IPS DF 6.9 (cell line): ENCODE measurements at regions not wholly inside any gene's neighbourhood (a gene's known extent, or its start where the extent isn't known, plus 50 kb on each side); places are given as distances from the start of the nearest gene placed in this dataset.

Source experiments
- DNase-seq: peaks from one replicate; pipeline ENCODE4 v3.0.0-alpha.2; 2013; ENCODE audit warnings: low read depth, low spot score
- H3K27ac ChIP-seq: one replicate; pipeline ENCODE4 v1.5.1; 2013; ENCODE audit warnings: low read length, control low read depth
- H3K27me3 ChIP-seq: 2 replicates; pipeline ENCODE4 v1.6.1; 2013; ENCODE audit warnings: mild to moderate bottlenecking, low read length; ENCODE audit not compliant: control insufficient read depth, insufficient read depth
- H3K36me3 ChIP-seq: 2 replicates; pipeline ENCODE4 v1.6.1; 2013; ENCODE audit warnings: low read length; ENCODE audit not compliant: control insufficient read depth, insufficient read depth
- H3K4me1 ChIP-seq: 2 replicates; pipeline ENCODE4 v1.6.1; 2013; ENCODE audit warnings: low read length; ENCODE audit not compliant: control insufficient read depth, insufficient read depth
- H3K4me3 ChIP-seq: 2 replicates; pipeline ENCODE4 v1.5.1; 2013; ENCODE audit warnings: mild to moderate bottlenecking, low read length
- H3K9me3 ChIP-seq: 2 replicates; pipeline ENCODE4 v1.6.1; 2013; ENCODE audit warnings: low read length, inconsistent platforms; ENCODE audit not compliant: control insufficient read depth, insufficient read depth
- WGBS: extraction: QIAGEN DNeasy Blood & Tissue Kit; methylation state at CpG from one replicate; pipeline ENCODE4 v1.1.7; 2013; ENCODE audit warnings: mixed read lengths, missing lambda C conversion rate; ENCODE audit not compliant: insufficient read length, insufficient coverage; 5-methylcytosine and 5-hydroxymethylcytosine counted together

- Histone ChIP-seq H3K4me1 (peaks cover 12% of the 10 kb centered on the region), H3K27ac (no peak overlapping the region), H3K4me3 (no peak overlapping the region), H3K36me3 (no peaks in the 10 kb centered on the region), H3K27me3 (no peaks in the 10 kb centered on the region), H3K9me3 (no peaks in the 10 kb centered on the region)
- no peak for DNase-seq
- WGBS: no CpG with 5 or more reads among the region's 13 CpGs
These were observed 162.0 kb upstream of the HAAO start for GRCh38 chr2:42954227-42954962.

DNA sequence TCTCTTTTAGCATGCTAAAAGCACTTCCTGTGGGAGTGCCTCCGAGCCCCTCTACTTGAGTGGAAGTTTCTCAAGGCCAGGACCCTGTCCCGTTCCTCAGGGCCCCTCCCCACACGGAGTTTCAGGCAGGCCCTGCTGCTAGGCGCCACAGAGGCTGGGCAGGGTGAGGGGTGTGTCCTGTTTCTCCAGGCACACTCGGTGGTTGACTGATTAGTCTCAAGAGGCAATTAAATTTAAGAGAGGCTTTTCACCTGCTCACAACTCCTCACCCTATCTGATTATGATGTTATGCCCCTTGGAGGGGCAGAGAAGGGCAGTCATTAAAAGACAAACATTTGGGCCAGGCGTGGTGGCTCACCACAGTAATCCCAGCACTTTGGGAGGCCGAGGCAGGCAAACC lies 160.8 kb upstream of the HAAO start:
- no peak for DNase-seq
- H3K4me1 ChIP-seq: peaks cover 12% of the 10 kb centered on the region
- H3K36me3 ChIP-seq: no peaks in the 10 kb centered on the region
- no peak overlapping the region for H3K4me3 ChIP-seq
- H3K9me3 ChIP-seq: no peaks in the 10 kb centered on the region
- H3K27me3 ChIP-seq: no peaks in the 10 kb centered on the region
- H3K27ac ChIP-seq: no peak overlapping the region
- no CpG with 5 or more reads among the region's 7 CpGs for WGBS

DNA sequence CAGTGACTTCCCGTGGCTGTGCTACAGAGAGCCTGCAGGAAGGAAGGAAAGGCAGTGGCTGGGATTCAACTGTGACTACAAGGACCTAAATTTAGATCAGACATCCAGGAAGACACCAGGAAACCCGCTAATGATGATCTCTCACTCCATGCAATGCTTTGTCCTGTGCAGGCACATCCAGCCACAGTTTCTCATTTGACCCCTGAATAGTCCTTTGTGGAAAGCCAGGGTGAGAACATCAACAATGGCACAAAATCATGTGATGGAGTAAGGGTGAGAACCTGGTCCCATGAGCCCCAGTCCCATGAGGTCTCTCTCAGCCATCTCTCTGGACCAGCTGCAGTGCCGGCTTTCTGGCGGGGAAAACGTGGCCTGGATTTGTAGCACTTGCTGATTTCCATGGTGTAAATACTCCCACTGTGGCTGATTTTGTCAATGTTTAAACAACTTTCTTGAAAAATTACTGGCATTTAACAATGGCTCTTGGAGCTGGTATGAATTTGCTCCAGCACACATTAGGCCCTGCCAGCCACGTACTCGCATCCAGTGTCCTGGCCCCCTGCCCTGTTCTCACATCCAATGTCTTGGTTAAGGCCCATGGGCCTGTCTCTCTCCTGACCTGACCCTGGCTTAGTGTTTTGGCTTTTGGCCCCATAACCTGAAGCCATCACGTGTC lies 159.0 kb upstream of the HAAO start:
- H3K9me3 ChIP-seq: no peaks in the 10 kb centered on the region
- H3K27me3 ChIP-seq: no peaks in the 10 kb centered on the region
- peaks cover 3% of the 10 kb centered on the region; the same call in 1 of the 2 replicates for H3K4me1 ChIP-seq
- no peak for DNase-seq
- no peaks in the 10 kb centered on the region for H3K36me3 ChIP-seq
- no peak overlapping the region for H3K4me3 ChIP-seq
- no peak overlapping the region for H3K27ac ChIP-seq
- no CpG with 5 or more reads among the region's 8 CpGs for WGBS

DNA sequence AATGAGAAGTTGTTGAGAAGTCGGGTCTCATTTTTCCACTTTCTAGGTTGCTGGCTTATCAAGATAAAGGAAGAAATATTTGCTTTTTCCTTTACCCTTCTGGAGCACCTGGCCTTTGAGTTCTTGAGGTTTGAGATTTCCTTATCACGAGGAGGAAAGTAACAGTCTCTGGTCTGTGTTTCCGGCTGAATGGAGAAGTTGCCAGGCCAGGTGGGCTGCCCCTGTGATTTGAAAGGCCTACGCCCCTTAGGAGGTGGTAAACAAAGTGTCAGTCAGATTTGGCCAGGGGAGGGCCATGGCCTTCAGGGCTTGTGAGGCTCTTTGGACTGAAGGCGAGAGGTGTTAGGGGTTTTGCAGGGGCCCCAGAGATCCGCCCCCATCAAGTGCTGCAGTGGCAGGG lies 156.7 kb upstream of the HAAO start:
- WGBS: no CpG with 5 or more reads among the region's 6 CpGs
- H3K9me3 ChIP-seq: no peaks in the 10 kb centered on the region
- no peak for DNase-seq
- H3K4me1 ChIP-seq: no peaks in the 10 kb centered on the region
- H3K4me3 ChIP-seq: no peak overlapping the region
- no peak overlapping the region for H3K27ac ChIP-seq
- no peaks in the 10 kb centered on the region for H3K27me3 ChIP-seq
- no peaks in the 10 kb centered on the region for H3K36me3 ChIP-seq

- no peak overlapping the region for H3K4me3 ChIP-seq
- no peaks in the 10 kb centered on the region for H3K4me1 ChIP-seq
- no peaks in the 10 kb centered on the region for H3K36me3 ChIP-seq
- no peaks in the 10 kb centered on the region for H3K27me3 ChIP-seq
- WGBS: no CpG with 5 or more reads among the region's 2 CpGs
- H3K27ac ChIP-seq: no peak overlapping the region
- no peak for DNase-seq
- H3K9me3 ChIP-seq: no peaks in the 10 kb centered on the region
These were observed 155.6 kb upstream of the HAAO start for GRCh38 chr2:42947809-42948600.

DNA sequence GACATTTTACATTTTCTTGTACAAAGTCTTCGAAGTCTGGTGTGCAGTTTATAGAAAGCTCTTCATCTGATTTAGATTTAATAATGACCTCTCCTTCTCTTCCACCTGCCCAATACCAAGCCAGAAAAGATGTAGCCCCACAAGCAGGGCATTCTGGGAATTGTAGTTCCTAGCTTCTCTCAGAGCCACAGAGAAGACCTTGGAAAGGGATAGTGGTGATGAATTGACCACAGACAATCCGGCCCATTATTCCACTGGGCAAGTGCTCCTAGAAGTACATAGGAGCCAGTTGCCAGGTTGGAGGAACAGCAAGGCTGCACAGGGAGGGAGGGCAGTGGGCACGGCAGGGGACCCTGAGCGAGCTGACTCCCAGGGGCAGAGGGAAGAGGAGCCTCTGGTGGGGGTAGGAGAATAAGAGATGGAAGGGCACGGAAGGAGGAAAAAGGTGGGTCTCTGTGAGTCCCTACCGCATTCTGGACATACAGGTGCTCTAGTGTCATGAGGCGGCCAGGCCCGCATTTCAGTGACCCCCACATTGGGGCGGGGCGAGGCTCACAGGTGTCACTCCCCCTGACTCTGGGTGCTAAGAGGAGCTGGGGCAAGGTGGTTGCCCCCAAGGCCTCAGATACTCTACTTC lies 152.5 kb upstream of the HAAO start:
- H3K9me3 ChIP-seq: no peaks in the 10 kb centered on the region
- no peaks in the 10 kb centered on the region for H3K4me1 ChIP-seq
- no CpG with 5 or more reads among the region's 10 CpGs for WGBS
- no peak overlapping the region for H3K27ac ChIP-seq
- no peak overlapping the region for H3K4me3 ChIP-seq
- H3K27me3 ChIP-seq: no peaks in the 10 kb centered on the region
- H3K36me3 ChIP-seq: no peaks in the 10 kb centered on the region
- DNase-seq: no peak

GRCh38 chr2:42942990-42943493 lies 150.7 kb upstream of the HAAO start:
- Histone ChIP-seq H3K36me3 (no peaks in the 10 kb centered on the region), H3K4me1 (no peaks in the 10 kb centered on the region), H3K27ac (no peak overlapping the region), H3K4me3 (no peak overlapping the region), H3K9me3 (no peaks in the 10 kb centered on the region), H3K27me3 (no peaks in the 10 kb centered on the region)
- no CpG with 5 or more reads among the region's 13 CpGs for WGBS
- DNase-seq: no peak

DNA sequence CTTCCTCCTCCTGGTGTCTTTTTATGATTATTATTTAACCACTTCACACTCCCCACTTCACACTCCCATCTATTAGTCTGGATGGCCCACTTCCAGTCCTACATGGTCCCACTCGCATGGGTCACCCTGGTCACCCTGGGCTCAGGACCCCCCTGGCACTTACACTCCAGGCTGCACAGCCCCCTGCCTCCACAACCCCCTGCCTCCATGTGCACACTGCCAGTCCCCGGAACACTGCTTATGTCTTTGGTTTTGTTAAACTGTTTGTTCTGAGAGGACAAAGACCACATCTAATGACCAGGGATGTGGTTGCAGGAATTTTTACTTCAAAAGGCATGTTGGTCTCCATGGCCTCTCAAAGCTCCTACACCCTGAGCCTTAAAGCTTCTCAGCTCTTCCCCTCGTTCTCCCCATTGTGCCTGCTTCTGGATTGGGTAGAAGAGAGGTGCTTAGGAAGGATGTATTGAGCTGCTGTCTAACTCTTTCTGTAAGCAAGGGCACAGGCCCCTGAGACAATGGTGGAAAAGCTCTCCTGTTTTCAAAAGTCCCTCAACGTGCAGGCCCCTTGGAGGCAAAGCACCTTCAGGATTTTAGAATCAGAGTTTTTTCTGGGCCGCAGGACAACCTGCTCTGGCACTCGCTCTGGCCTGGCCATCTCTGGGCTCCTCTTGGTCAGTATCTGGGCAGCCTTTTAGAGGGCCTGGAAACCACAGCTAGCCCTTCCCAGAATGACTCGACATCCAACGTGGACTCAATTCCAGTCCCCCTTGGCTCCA lies 150.0 kb upstream of the HAAO start:
- no peak overlapping the region for H3K4me3 ChIP-seq
- DNase-seq: no peak
- no CpG with 5 or more reads among the region's 8 CpGs for WGBS

GRCh38 chr2:42941633-42942176 lies 149.3 kb upstream of the HAAO start:
- WGBS: no CpG with 5 or more reads among the region's 3 CpGs
- no peaks in the 10 kb centered on the region for H3K36me3 ChIP-seq
- no peaks in the 10 kb centered on the region for H3K4me1 ChIP-seq
- no peak overlapping the region for H3K4me3 ChIP-seq
- DNase-seq: no peak
- H3K27ac ChIP-seq: no peak overlapping the region
- no peaks in the 10 kb centered on the region for H3K27me3 ChIP-seq
- no peaks in the 10 kb centered on the region for H3K9me3 ChIP-seq

More for the DNA sequence above, 150.0 kb upstream of the HAAO start:
- H3K36me3 ChIP-seq: no peaks in the 10 kb centered on the region
- no peaks in the 10 kb centered on the region for H3K27me3 ChIP-seq
- H3K4me1 ChIP-seq: no peaks in the 10 kb centered on the region
- H3K9me3 ChIP-seq: no peaks in the 10 kb centered on the region
- no peak overlapping the region for H3K27ac ChIP-seq
